OCI-LY1 (cell line): ENCODE measurements at regions not wholly inside any gene's neighbourhood (a gene's known extent, or its start where the extent isn't known, plus 50 kb on each side); places are given as distances from the start of the nearest gene placed in this dataset.

Experiments
- EZH2 ChIP-seq: fragments of 200-600 bp; sonication (generic), shearing (Covaris generic); IDR thresholded peaks from 2 replicates; pipeline ENCODE4 v1.8.0; 2017; ENCODE audit warnings: borderline replicate concordance, mixed run types, mild to moderate bottlenecking, antibody characterized with exemption, low read length, moderate library complexity, mixed read lengths
- TF ChIP-seq, protein P1 (sequence below): fragments of 200-600 bp; sonication (generic), shearing (Covaris generic); IDR thresholded peaks from 2 replicates; pipeline ENCODE4 v1.5.1; 2017; ENCODE audit warnings: mild to moderate bottlenecking, antibody characterized with exemption, low read length, moderate library complexity, mixed read lengths

DNA sequence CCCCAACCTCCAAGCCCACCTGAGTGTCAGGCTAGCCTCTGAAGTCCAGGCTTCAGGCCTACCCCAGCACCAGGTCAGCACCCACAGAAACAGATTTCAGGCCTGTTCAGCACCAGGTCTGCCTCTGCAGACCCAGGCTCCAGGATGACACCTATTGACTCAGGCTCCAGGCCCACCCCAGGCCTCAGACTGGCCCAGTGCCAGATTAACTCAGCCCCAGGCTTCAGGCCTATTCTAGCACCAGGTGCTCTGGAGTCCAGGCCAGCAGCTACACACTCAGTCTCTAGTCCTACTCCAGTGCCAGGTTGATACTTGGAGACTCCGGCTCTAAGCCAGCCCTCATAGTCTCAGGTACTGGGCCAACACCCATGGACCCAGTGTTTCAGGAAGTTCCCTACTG, 541.7 kb upstream of the PBX1 start:
- TF ChIP-seq, protein P1, sequence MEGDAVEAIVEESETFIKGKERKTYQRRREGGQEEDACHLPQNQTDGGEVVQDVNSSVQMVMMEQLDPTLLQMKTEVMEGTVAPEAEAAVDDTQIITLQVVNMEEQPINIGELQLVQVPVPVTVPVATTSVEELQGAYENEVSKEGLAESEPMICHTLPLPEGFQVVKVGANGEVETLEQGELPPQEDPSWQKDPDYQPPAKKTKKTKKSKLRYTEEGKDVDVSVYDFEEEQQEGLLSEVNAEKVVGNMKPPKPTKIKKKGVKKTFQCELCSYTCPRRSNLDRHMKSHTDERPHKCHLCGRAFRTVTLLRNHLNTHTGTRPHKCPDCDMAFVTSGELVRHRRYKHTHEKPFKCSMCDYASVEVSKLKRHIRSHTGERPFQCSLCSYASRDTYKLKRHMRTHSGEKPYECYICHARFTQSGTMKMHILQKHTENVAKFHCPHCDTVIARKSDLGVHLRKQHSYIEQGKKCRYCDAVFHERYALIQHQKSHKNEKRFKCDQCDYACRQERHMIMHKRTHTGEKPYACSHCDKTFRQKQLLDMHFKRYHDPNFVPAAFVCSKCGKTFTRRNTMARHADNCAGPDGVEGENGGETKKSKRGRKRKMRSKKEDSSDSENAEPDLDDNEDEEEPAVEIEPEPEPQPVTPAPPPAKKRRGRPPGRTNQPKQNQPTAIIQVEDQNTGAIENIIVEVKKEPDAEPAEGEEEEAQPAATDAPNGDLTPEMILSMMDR = no peak
- no peak for TF ChIP-seq EZH2
